WTC11 (cell line): ENCODE measurements at regions not wholly inside any gene's neighbourhood (a gene's known extent, or its start where the extent isn't known, plus 50 kb on each side); places are given as distances from the start of the nearest gene placed in this dataset.

Experiments
- ATAC-seq: fragments of 200-7000 bp; cut with Tn5 transposase; 2 replicates; pipeline ENCODE4 v1.10.0; 2021; ENCODE audit warnings: mild to moderate bottlenecking, moderate library complexity
- CTCF ChIA-PET: fragments of 300-600 bp; sonication (Branson Sonifier 250); formaldehyde crosslinking; loops from one replicate; lab custom pipeline; 2021; ENCODE audit warnings: antibody characterized with exemption; lab: Charles Lee
- POLR2A ChIA-PET: fragments of 350-600 bp; sonication (Branson Sonifier 250); formaldehyde crosslinking; loops from one replicate; lab custom pipeline; 2021; ENCODE audit warnings: antibody characterized with exemption; lab: Charles Lee
- DNase-seq: peaks from one replicate; pipeline ENCODE4 v3.0.0; 2021; ENCODE audit warnings: low spot score
- H3K27ac Mint-ChIP-seq: 2 replicates; pipeline ENCODE4 v1.8.0; 2021; ENCODE audit warnings: mixed read lengths
- H3K27me3 Mint-ChIP-seq: 2 replicates; pipeline ENCODE4 v1.8.0; 2021; ENCODE audit warnings: low read depth, mild to moderate bottlenecking, moderate library complexity, mixed read lengths
- H3K36me3 Mint-ChIP-seq: 2 replicates; pipeline ENCODE4 v1.8.0; 2021; ENCODE audit warnings: mixed read lengths
- H3K4me1 Mint-ChIP-seq: 2 replicates; pipeline ENCODE4 v1.8.0; 2022; ENCODE audit warnings: mixed read lengths
- H3K4me3 Mint-ChIP-seq: 2 replicates; pipeline ENCODE4 v1.8.0; 2021; ENCODE audit warnings: mild to moderate bottlenecking, moderate library complexity, mixed read lengths
- H3K9me3 Mint-ChIP-seq: 2 replicates; pipeline ENCODE4 v1.8.0; 2021; ENCODE audit warnings: mixed read lengths
- ATF1 ChIP-seq: sonication (generic); formaldehyde crosslinking; IDR thresholded peaks from 2 replicates; pipeline ENCODE4 v1.8.1; 2023; ENCODE audit warnings: mild to moderate bottlenecking, moderate library complexity, missing genetic modification reagents
- CBFB ChIP-seq: sonication (generic); formaldehyde crosslinking; IDR thresholded peaks from 2 replicates; pipeline ENCODE4 v1.8.1; 2022; ENCODE audit warnings: mild to moderate bottlenecking, low read depth, missing genetic modification reagents
- ELF4 ChIP-seq: sonication (generic); formaldehyde crosslinking; IDR thresholded peaks from 2 replicates; pipeline ENCODE4 v1.8.1; 2022; ENCODE audit warnings: low read depth, mild to moderate bottlenecking, moderate library complexity, missing genetic modification reagents
- EMX1 ChIP-seq: fragments of 250-450 bp; sonication (Bioruptor Pico); IDR thresholded peaks from 2 replicates; pipeline ENCODE4 v1.8.0; 2021; ENCODE audit warnings: mild to moderate bottlenecking
- FOXP1 ChIP-seq: sonication (generic); formaldehyde crosslinking; IDR thresholded peaks from 2 replicates; pipeline ENCODE4 v1.8.0; 2022; ENCODE audit warnings: missing genetic modification reagents, mild to moderate bottlenecking, moderate library complexity, borderline replicate concordance
- GTF2I ChIP-seq: fragments of 250-450 bp; sonication (Bioruptor Pico); conservative IDR thresholded peaks from 2 replicates; pipeline ENCODE4 v1.4.0; 2021; ENCODE audit warnings: mild to moderate bottlenecking
- JAZF1 ChIP-seq: fragments of 250-450 bp; sonication (Bioruptor Pico); IDR thresholded peaks from 2 replicates; pipeline ENCODE4 v1.9.0; 2021; ENCODE audit warnings: moderate library complexity, mild to moderate bottlenecking, inconsistent platforms
- NR1H2 ChIP-seq: sonication (generic); formaldehyde crosslinking; IDR thresholded peaks from 2 replicates; pipeline ENCODE4 v1.9.0; 2021; ENCODE audit warnings: mild to moderate bottlenecking, moderate library complexity, missing genetic modification reagents
- PRRX2 ChIP-seq: fragments of 250-450 bp; sonication (Bioruptor Pico); IDR thresholded peaks from 2 replicates; pipeline ENCODE4 v1.8.0; 2021; ENCODE audit warnings: mild to moderate bottlenecking
- SP1 ChIP-seq: sonication (generic); formaldehyde crosslinking; conservative IDR thresholded peaks from 2 replicates; pipeline ENCODE4 v1.8.1; 2022; ENCODE audit warnings: missing genetic modification reagents
- TP53 ChIP-seq: sonication (generic); formaldehyde crosslinking; IDR thresholded peaks from 2 replicates; pipeline ENCODE4 v1.8.1; 2023; ENCODE audit warnings: mild to moderate bottlenecking, missing genetic modification reagents
- ZBTB21 ChIP-seq: sonication (generic); formaldehyde crosslinking; IDR thresholded peaks from 2 replicates; pipeline ENCODE4 v1.8.1; 2023; ENCODE audit warnings: mild to moderate bottlenecking, missing genetic modification reagents, borderline replicate concordance
- ZNF219 ChIP-seq: sonication (generic); formaldehyde crosslinking; IDR thresholded peaks from 2 replicates; pipeline ENCODE4 v1.8.0; 2023; ENCODE audit warnings: missing genetic modification reagents, mild to moderate bottlenecking, borderline replicate concordance
- TF ChIP-seq, protein P1 (sequence below): fragments of 250-450 bp; sonication (Bioruptor Pico); IDR thresholded peaks from 2 replicates; pipeline ENCODE4 v1.8.0; 2021; ENCODE audit warnings: mild to moderate bottlenecking
- TF ChIP-seq, protein P2 (sequence below): fragments of 250-450 bp; sonication (Bioruptor Pico); IDR thresholded peaks from 2 replicates; pipeline ENCODE4 v1.9.0; 2021; ENCODE audit warnings: mild to moderate bottlenecking, borderline replicate concordance
- TF ChIP-seq, protein P3 (sequence below): sonication (generic); formaldehyde crosslinking; conservative IDR thresholded peaks from 2 replicates; pipeline ENCODE4 v1.8.1; 2023; ENCODE audit warnings: mild to moderate bottlenecking, low read depth, missing genetic modification reagents, moderate library complexity
- TF ChIP-seq, protein P4 (sequence below): sonication (generic); formaldehyde crosslinking; conservative IDR thresholded peaks from 2 replicates; pipeline ENCODE4 v1.8.1; 2022; ENCODE audit warnings: mild to moderate bottlenecking, missing genetic modification reagents
- TF ChIP-seq, protein P5 (sequence below): sonication (generic); formaldehyde crosslinking; IDR thresholded peaks from 2 replicates; pipeline ENCODE4 v1.8.0; 2022; ENCODE audit warnings: mild to moderate bottlenecking, missing genetic modification reagents
- TF ChIP-seq, protein P6 (sequence below): fragments of 250-450 bp; sonication (Bioruptor Pico); IDR thresholded peaks from 2 replicates; pipeline ENCODE4 v1.9.0; 2021; ENCODE audit warnings: moderate library complexity, mild to moderate bottlenecking, inconsistent platforms, borderline replicate concordance
- TF ChIP-seq, protein P7 (sequence below): sonication (generic); formaldehyde crosslinking; IDR thresholded peaks from 2 replicates; pipeline ENCODE4 v1.8.0; 2022; ENCODE audit warnings: missing genetic modification reagents

DNA sequence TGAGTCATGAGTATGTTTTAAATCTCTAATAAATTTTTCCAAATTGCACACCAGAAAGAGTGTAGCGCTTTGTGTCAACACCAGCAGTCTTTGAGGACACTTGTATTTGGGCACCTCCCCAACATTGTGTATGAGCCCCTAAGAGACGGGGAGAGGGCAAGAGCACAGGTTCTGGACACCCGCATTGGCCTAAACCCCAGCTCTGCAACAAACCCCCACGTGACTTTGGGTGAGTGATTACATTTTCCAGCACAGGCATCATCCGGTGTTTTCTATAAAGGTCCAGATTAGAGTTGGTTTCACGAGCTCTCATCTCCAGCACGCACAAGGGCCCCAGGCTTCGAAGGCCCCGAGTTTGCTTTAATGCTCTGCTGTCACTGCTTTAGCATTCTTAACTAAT is 66.3 kb upstream of the SLC45A1 start:
- Mint-ChIP-seq H3K4me1 (peaks cover 12% of the 10 kb centered on the region), H3K4me3 (no peak overlapping the region), H3K27me3 (no peaks in the 10 kb centered on the region), H3K36me3 (peaks cover 3% of the 10 kb centered on the region; the same call in 1 of the 2 replicates), H3K9me3 (peaks cover 5% of the 10 kb centered on the region), H3K27ac (no peak overlapping the region)
- TF ChIP-seq PRRX2 (CRISPR knock-in tag): no peak
- TF ChIP-seq ZBTB21 (CRISPR knock-in tag): no peak
- no peak for TF ChIP-seq SP1 (CRISPR knock-in tag)
- TF ChIP-seq, protein P1, sequence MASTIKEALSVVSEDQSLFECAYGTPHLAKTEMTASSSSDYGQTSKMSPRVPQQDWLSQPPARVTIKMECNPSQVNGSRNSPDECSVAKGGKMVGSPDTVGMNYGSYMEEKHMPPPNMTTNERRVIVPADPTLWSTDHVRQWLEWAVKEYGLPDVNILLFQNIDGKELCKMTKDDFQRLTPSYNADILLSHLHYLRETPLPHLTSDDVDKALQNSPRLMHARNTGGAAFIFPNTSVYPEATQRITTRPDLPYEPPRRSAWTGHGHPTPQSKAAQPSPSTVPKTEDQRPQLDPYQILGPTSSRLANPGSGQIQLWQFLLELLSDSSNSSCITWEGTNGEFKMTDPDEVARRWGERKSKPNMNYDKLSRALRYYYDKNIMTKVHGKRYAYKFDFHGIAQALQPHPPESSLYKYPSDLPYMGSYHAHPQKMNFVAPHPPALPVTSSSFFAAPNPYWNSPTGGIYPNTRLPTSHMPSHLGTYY (CRISPR knock-in tag): no peak
- no peak for TF ChIP-seq FOXP1 (CRISPR knock-in tag)
- TF ChIP-seq, protein P2, sequence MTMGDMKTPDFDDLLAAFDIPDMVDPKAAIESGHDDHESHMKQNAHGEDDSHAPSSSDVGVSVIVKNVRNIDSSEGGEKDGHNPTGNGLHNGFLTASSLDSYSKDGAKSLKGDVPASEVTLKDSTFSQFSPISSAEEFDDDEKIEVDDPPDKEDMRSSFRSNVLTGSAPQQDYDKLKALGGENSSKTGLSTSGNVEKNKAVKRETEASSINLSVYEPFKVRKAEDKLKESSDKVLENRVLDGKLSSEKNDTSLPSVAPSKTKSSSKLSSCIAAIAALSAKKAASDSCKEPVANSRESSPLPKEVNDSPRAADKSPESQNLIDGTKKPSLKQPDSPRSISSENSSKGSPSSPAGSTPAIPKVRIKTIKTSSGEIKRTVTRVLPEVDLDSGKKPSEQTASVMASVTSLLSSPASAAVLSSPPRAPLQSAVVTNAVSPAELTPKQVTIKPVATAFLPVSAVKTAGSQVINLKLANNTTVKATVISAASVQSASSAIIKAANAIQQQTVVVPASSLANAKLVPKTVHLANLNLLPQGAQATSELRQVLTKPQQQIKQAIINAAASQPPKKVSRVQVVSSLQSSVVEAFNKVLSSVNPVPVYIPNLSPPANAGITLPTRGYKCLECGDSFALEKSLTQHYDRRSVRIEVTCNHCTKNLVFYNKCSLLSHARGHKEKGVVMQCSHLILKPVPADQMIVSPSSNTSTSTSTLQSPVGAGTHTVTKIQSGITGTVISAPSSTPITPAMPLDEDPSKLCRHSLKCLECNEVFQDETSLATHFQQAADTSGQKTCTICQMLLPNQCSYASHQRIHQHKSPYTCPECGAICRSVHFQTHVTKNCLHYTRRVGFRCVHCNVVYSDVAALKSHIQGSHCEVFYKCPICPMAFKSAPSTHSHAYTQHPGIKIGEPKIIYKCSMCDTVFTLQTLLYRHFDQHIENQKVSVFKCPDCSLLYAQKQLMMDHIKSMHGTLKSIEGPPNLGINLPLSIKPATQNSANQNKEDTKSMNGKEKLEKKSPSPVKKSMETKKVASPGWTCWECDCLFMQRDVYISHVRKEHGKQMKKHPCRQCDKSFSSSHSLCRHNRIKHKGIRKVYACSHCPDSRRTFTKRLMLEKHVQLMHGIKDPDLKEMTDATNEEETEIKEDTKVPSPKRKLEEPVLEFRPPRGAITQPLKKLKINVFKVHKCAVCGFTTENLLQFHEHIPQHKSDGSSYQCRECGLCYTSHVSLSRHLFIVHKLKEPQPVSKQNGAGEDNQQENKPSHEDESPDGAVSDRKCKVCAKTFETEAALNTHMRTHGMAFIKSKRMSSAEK (CRISPR knock-in tag): no peak
- TF ChIP-seq EMX1 (CRISPR knock-in tag): no peak
- no peak for TF ChIP-seq ATF1 (CRISPR knock-in tag)
- no peak for TF ChIP-seq TP53 (CRISPR knock-in tag)
- TF ChIP-seq, protein P3, sequence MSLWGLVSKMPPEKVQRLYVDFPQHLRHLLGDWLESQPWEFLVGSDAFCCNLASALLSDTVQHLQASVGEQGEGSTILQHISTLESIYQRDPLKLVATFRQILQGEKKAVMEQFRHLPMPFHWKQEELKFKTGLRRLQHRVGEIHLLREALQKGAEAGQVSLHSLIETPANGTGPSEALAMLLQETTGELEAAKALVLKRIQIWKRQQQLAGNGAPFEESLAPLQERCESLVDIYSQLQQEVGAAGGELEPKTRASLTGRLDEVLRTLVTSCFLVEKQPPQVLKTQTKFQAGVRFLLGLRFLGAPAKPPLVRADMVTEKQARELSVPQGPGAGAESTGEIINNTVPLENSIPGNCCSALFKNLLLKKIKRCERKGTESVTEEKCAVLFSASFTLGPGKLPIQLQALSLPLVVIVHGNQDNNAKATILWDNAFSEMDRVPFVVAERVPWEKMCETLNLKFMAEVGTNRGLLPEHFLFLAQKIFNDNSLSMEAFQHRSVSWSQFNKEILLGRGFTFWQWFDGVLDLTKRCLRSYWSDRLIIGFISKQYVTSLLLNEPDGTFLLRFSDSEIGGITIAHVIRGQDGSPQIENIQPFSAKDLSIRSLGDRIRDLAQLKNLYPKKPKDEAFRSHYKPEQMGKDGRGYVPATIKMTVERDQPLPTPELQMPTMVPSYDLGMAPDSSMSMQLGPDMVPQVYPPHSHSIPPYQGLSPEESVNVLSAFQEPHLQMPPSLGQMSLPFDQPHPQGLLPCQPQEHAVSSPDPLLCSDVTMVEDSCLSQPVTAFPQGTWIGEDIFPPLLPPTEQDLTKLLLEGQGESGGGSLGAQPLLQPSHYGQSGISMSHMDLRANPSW (CRISPR knock-in tag): no peak
- ChIA-PET POLR2A (no interaction called here), CTCF (interaction anchor here (1.2 kb wide), 1 partner anchor 62 kb away, joined by 3 read pairs; no protein-coding TSS in a partner anchor)
- DNase-seq (no peak), ATAC-seq (no peak)

DNA sequence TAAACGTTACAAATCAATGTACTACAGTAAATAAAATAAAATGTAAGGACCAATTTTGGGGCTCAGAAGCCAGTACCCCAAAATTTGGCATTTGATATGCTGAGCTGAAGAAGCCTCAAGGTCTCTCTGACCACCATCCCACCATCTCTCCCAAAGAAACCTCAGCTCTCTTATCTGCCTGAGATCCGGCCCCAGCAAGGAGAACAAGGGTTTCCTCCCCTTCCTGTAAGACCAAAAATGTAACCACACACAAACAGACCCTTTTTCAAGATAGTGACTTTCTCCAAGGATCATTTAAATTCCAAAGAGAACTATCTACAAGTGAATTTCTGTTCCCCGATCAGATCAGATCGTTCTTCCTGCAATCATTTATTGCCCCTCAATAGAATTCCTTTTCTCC is 68.1 kb upstream of the SLC45A1 start:
- POLR2A ChIA-PET: no interaction called here
- CTCF ChIA-PET: interaction anchor here (1.1 kb wide), 1 partner anchor 64 kb away, joined by 3 read pairs; no protein-coding TSS in a partner anchor
- ATAC-seq (no peak), DNase-seq (no peak)
- H3K27me3 Mint-ChIP-seq: no peaks in the 10 kb centered on the region
- H3K4me1 Mint-ChIP-seq: peaks cover 12% of the 10 kb centered on the region
- H3K27ac Mint-ChIP-seq: no peak overlapping the region
- no peak overlapping the region for H3K4me3 Mint-ChIP-seq
- H3K9me3 Mint-ChIP-seq: no peaks in the 10 kb centered on the region
- no peaks in the 10 kb centered on the region for H3K36me3 Mint-ChIP-seq
- TF ChIP-seq, protein P4, sequence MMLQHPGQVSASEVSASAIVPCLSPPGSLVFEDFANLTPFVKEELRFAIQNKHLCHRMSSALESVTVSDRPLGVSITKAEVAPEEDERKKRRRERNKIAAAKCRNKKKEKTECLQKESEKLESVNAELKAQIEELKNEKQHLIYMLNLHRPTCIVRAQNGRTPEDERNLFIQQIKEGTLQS (CRISPR knock-in tag): no peak
- TF ChIP-seq, protein P5, sequence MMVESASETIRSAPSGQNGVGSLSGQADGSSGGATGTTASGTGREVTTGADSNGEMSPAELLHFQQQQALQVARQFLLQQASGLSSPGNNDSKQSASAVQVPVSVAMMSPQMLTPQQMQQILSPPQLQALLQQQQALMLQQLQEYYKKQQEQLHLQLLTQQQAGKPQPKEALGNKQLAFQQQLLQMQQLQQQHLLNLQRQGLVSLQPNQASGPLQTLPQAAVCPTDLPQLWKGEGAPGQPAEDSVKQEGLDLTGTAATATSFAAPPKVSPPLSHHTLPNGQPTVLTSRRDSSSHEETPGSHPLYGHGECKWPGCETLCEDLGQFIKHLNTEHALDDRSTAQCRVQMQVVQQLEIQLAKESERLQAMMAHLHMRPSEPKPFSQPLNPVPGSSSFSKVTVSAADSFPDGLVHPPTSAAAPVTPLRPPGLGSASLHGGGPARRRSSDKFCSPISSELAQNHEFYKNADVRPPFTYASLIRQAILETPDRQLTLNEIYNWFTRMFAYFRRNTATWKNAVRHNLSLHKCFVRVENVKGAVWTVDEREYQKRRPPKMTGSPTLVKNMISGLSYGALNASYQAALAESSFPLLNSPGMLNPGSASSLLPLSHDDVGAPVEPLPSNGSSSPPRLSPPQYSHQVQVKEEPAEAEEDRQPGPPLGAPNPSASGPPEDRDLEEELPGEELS (CRISPR knock-in tag): no peak
- TF ChIP-seq GTF2I (CRISPR knock-in tag): no peak
- TF ChIP-seq NR1H2: no peak
- TF ChIP-seq, protein P6, sequence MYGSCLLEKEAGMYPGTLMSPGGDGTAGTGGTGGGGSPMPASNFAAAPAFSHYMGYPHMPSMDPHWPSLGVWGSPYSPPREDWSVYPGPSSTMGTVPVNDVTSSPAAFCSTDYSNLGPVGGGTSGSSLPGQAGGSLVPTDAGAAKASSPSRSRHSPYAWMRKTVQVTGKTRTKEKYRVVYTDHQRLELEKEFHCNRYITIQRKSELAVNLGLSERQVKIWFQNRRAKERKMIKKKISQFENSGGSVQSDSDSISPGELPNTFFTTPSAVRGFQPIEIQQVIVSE (CRISPR knock-in tag): no peak
- TF ChIP-seq ELF4: no peak
- no peak for TF ChIP-seq CBFB (CRISPR knock-in tag)
- no peak for TF ChIP-seq ZNF219
- TF ChIP-seq JAZF1 (CRISPR knock-in tag): no peak
- TF ChIP-seq, protein P7, sequence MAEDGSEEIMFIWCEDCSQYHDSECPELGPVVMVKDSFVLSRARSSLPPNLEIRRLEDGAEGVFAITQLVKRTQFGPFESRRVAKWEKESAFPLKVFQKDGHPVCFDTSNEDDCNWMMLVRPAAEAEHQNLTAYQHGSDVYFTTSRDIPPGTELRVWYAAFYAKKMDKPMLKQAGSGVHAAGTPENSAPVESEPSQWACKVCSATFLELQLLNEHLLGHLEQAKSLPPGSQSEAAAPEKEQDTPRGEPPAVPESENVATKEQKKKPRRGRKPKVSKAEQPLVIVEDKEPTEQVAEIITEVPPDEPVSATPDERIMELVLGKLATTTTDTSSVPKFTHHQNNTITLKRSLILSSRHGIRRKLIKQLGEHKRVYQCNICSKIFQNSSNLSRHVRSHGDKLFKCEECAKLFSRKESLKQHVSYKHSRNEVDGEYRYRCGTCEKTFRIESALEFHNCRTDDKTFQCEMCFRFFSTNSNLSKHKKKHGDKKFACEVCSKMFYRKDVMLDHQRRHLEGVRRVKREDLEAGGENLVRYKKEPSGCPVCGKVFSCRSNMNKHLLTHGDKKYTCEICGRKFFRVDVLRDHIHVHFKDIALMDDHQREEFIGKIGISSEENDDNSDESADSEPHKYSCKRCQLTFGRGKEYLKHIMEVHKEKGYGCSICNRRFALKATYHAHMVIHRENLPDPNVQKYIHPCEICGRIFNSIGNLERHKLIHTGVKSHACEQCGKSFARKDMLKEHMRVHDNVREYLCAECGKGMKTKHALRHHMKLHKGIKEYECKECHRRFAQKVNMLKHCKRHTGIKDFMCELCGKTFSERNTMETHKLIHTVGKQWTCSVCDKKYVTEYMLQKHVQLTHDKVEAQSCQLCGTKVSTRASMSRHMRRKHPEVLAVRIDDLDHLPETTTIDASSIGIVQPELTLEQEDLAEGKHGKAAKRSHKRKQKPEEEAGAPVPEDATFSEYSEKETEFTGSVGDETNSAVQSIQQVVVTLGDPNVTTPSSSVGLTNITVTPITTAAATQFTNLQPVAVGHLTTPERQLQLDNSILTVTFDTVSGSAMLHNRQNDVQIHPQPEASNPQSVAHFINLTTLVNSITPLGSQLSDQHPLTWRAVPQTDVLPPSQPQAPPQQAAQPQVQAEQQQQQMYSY (CRISPR knock-in tag): no peak
